H9 (cell line): ENCODE measurements at regions not wholly inside any gene's neighbourhood (a gene's known extent, or its start where the extent isn't known, plus 50 kb on each side); places are given as distances from the start of the nearest gene placed in this dataset.

Experiments
- DNase-seq: peaks from one replicate; pipeline ENCODE4 v3.0.0-alpha.2; 2017
- H2AFZ ChIP-seq: one replicate; pipeline ENCODE4 v1.6.1; 2013; ENCODE audit warnings: mild to moderate bottlenecking, low read length, control low read depth, moderate library complexity
- H2AK5ac ChIP-seq: 2 replicates; pipeline ENCODE4 v1.6.1; 2013; ENCODE audit warnings: low read length, control low read depth, mixed read lengths; ENCODE audit not compliant: insufficient read length
- H2BK120ac ChIP-seq: one replicate; pipeline ENCODE4 v1.6.1; 2013; ENCODE audit warnings: low read depth, mild to moderate bottlenecking, low read length, control low read depth, inconsistent platforms; ENCODE audit not compliant: poor library complexity, severe bottlenecking
- H2BK12ac ChIP-seq: 2 replicates; pipeline ENCODE4 v1.6.1; 2013; ENCODE audit warnings: low read length, control low read depth, mixed read lengths, low read depth; ENCODE audit not compliant: insufficient read length
- H2BK15ac ChIP-seq: 2 replicates; pipeline ENCODE4 v1.6.1; 2013; ENCODE audit warnings: low read depth, low read length, control low read depth
- H2BK20ac ChIP-seq: one replicate; pipeline ENCODE4 v1.6.1; 2013; ENCODE audit warnings: low read depth, mild to moderate bottlenecking, low read length, control low read depth, inconsistent platforms; ENCODE audit not compliant: poor library complexity, severe bottlenecking
- H2BK5ac ChIP-seq: 2 replicates; pipeline ENCODE4 v1.6.1; 2013; ENCODE audit warnings: low read length, control low read depth, mixed read lengths; ENCODE audit not compliant: insufficient read length
- H3K14ac ChIP-seq: 2 replicates; pipeline ENCODE4 v1.6.1; 2013; ENCODE audit warnings: low read length, control low read depth; ENCODE audit not compliant: insufficient read depth
- H3K18ac ChIP-seq: 2 replicates; pipeline ENCODE4 v1.6.1; 2013; ENCODE audit warnings: low read depth, mild to moderate bottlenecking, mixed read lengths, low read length, control low read depth; ENCODE audit not compliant: insufficient read length
- H3K23ac ChIP-seq: 2 replicates; pipeline ENCODE4 v1.6.1; 2013; ENCODE audit warnings: low read length, control low read depth, mixed read lengths, low read depth; ENCODE audit not compliant: insufficient read length
- H3K23me2 ChIP-seq: 2 replicates; pipeline ENCODE4 v1.6.1; 2013; ENCODE audit warnings: low read depth, mild to moderate bottlenecking, mixed read lengths, low read length, control low read depth; ENCODE audit not compliant: insufficient read length, poor library complexity, severe bottlenecking
- H3K27ac ChIP-seq: 2 replicates; pipeline ENCODE4 v1.5.1; 2013; ENCODE audit warnings: low read length, control low read depth, mixed read lengths, low read depth; ENCODE audit not compliant: insufficient read length
- H3K27me3 ChIP-seq: 2 replicates; pipeline ENCODE4 v1.6.1; 2013; ENCODE audit warnings: low read length, control low read depth, inconsistent platforms; ENCODE audit not compliant: insufficient read depth
- H3K4ac ChIP-seq: 2 replicates; pipeline ENCODE4 v1.6.1; 2013; ENCODE audit warnings: low read depth, mild to moderate bottlenecking, control low read depth, inconsistent platforms, low read length, moderate library complexity
- H3K4me1 ChIP-seq: 2 replicates; pipeline ENCODE4 v1.6.1; 2013; ENCODE audit warnings: low read length, control low read depth, inconsistent platforms; ENCODE audit not compliant: insufficient read depth
- H3K4me2 ChIP-seq: 2 replicates; pipeline ENCODE4 v1.6.1; 2013; ENCODE audit warnings: low read length, control low read depth, mixed read lengths; ENCODE audit not compliant: insufficient read length, insufficient read depth
- H3K56ac ChIP-seq: 2 replicates; pipeline ENCODE4 v1.6.1; 2013; ENCODE audit warnings: low read depth, mild to moderate bottlenecking, mixed read lengths, low read length, control low read depth; ENCODE audit not compliant: insufficient read length
- H3K79me1 ChIP-seq: 2 replicates; pipeline ENCODE4 v1.6.1; 2013; ENCODE audit warnings: low read depth, mild to moderate bottlenecking, moderate library complexity, low read length, control low read depth, inconsistent platforms; ENCODE audit not compliant: insufficient read depth, poor library complexity, severe bottlenecking
- H3K79me2 ChIP-seq: 2 replicates; pipeline ENCODE4 v1.6.1; 2013; ENCODE audit warnings: low read length, control low read depth, inconsistent platforms; ENCODE audit not compliant: insufficient read depth
- H3K9ac ChIP-seq: 2 replicates; pipeline ENCODE4 v1.6.1; 2013; ENCODE audit warnings: low read length, control low read depth, mixed read lengths; ENCODE audit not compliant: insufficient read length; ENCODE audit errors: extremely low read depth
- H3K9me3 ChIP-seq: one replicate; pipeline ENCODE4 v1.6.1; 2013; ENCODE audit warnings: low read depth, low read length, inconsistent platforms; ENCODE audit not compliant: control insufficient read depth
- H3T11ph ChIP-seq: one replicate; pipeline ENCODE4 v1.6.1; 2013; ENCODE audit warnings: mild to moderate bottlenecking, low read length, control low read depth, inconsistent platforms
- H4K20me1 ChIP-seq: one replicate; pipeline ENCODE4 v1.6.1; 2013; ENCODE audit not compliant: control insufficient read depth, insufficient read length, insufficient read depth
- H4K5ac ChIP-seq: 2 replicates; pipeline ENCODE4 v1.6.1; 2013; ENCODE audit warnings: low read depth, mild to moderate bottlenecking, mixed read lengths, low read length, control low read depth; ENCODE audit not compliant: insufficient read length
- H4K8ac ChIP-seq: replicated peaks from 2 replicates; pipeline ENCODE4 v1.6.1; 2013; ENCODE audit warnings: low read length, control low read depth, mixed read lengths, low read depth; ENCODE audit not compliant: insufficient read length
- H4K91ac ChIP-seq: 2 replicates; pipeline ENCODE4 v1.6.1; 2013; ENCODE audit warnings: low read depth, mild to moderate bottlenecking, moderate library complexity, mixed read lengths, low read length, control low read depth; ENCODE audit not compliant: insufficient read length
- H3K27ac Mint-ChIP-seq, 3 experiments: 2 replicates in 2 of 3; 3 replicates in 1 of 3; pipeline ENCODE4 v1.8.0; 2020 to 2021; ENCODE audit warnings: mixed read lengths in 3 of 3, mild to moderate bottlenecking in 1 of 3, moderate library complexity in 1 of 3
- H3K27me3 Mint-ChIP-seq: 2 replicates; pipeline ENCODE4 v1.8.0; 2021; ENCODE audit warnings: low read depth, mild to moderate bottlenecking, moderate library complexity, mixed read lengths
- H3K36me3 Mint-ChIP-seq, 3 experiments: 2 replicates in 2 of 3; 3 replicates in 1 of 3; pipeline ENCODE4 v1.8.0; 2020 to 2021; ENCODE audit warnings: low read depth in 3 of 3, mixed read lengths in 3 of 3; ENCODE audit not compliant: insufficient read depth in 1 of 3
- H3K4me1 Mint-ChIP-seq, 2 experiments: 2 replicates each; pipeline ENCODE4 v1.8.0; 2020; ENCODE audit warnings: mixed read lengths in 2 of 2
- H3K4me3 Mint-ChIP-seq, 2 experiments: 2 replicates in 1 of 2; 3 replicates in 1 of 2; pipeline ENCODE4 v1.8.0; 2020 to 2021; ENCODE audit warnings: mild to moderate bottlenecking in 2 of 2, mixed read lengths in 2 of 2, moderate library complexity in 1 of 2
- H3K9me3 Mint-ChIP-seq, 2 experiments: 2 replicates in 1 of 2; 3 replicates in 1 of 2; pipeline ENCODE4 v1.8.0; 2020; ENCODE audit warnings: mild to moderate bottlenecking in 2 of 2, mixed read lengths in 2 of 2, moderate library complexity in 1 of 2
- WGBS: extraction: QIAGEN DNeasy Blood & Tissue Kit; methylation state at CpG from one replicate; pipeline ENCODE4 v1.1.7; 2013; ENCODE audit warnings: missing lambda C conversion rate, low lambda C conversion rate, mixed read lengths; ENCODE audit not compliant: insufficient read length; ENCODE audit errors: extremely low coverage; 5-methylcytosine and 5-hydroxymethylcytosine counted together
- TF ChIP-seq, protein P1 (sequence below): fragments of 200-600 bp; sonication (generic); conservative IDR thresholded peaks from 3 replicates; pipeline ENCODE4 v1.8.0; 2021; ENCODE audit warnings: antibody characterized with exemption, mild to moderate bottlenecking

DNA sequence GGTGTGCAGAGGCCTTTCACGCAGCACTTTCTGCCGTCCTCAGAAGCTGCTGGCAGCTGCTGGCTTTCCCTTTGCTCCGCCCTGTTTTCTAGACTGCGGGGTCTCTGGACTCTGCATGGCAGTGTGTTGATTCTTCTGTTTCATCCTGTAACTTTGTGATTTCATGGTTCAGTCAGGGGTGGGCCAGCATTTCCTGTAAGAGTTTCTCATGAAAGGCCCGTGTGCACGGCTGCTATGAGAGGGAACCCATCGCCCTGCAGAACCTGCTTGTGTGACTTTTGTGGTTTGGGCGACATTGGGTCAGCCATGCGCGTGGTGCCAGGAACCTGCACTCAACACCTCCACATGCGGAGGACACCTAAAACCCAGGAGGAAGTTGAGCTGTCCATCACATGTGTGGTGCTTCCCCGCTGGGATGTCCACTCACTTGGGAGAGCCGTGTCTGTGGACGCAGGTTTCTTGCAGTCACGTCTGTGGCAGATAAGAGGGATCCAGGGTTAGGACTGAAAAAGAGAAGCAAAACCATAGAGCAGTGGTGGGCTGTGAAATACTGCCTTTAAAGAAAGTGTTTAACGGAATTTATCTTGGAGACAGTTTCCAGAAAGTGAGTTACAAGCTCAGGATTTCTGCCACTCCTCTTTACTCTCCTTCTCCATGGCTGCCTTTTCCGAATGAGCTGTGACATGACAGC, 167.3 kb upstream of the ALKAL2 start:
- Histone ChIP-seq H2BK12ac (no peak overlapping the region), H3K9me3 (no peaks in the 10 kb centered on the region), H2AK5ac (no peak overlapping the region), H3K18ac (no peak overlapping the region), H3K79me2 (no peaks in the 10 kb centered on the region), H3K9ac (no peak overlapping the region), H2BK20ac (no peak overlapping the region), H4K5ac (no peak overlapping the region), H2BK15ac (no peak overlapping the region), H3K4ac (no peak overlapping the region), H2AFZ (no peak overlapping the region), H3K4me2 (no peak overlapping the region), H4K91ac (no peak overlapping the region), H3K56ac (no peak overlapping the region), H3K23ac (no peak overlapping the region), H3K4me1 (no peaks in the 10 kb centered on the region), H4K20me1 (no peaks in the 10 kb centered on the region), H2BK5ac (no peak overlapping the region), H2BK120ac (no peak overlapping the region), H3K27ac (no peak overlapping the region), H4K8ac (no peak overlapping the region), H3T11ph (no peak overlapping the region), H3K23me2 (no peaks in the 10 kb centered on the region), H3K14ac (no peak overlapping the region; the same call in 1 of the 2 replicates), H3K79me1 (no peaks in the 10 kb centered on the region), H3K27me3 (no peaks in the 10 kb centered on the region)
- Mint-ChIP-seq H3K4me1 (peaks cover 9 to 13% of the 10 kb centered on the region in 2 experiments), H3K4me3 (no peak overlapping the region), H3K9me3 (peaks cover 0 to 4% of the 10 kb centered on the region in 2 experiments; a peak in 1 of 5 replicates), H3K36me3 (no peaks in the 10 kb centered on the region), H3K27me3 (peaks cover 4% of the 10 kb centered on the region; the same call in 1 of the 2 replicates), H3K27ac (no peak overlapping the region)
- no peak for DNase-seq
- TF ChIP-seq, protein P1, sequence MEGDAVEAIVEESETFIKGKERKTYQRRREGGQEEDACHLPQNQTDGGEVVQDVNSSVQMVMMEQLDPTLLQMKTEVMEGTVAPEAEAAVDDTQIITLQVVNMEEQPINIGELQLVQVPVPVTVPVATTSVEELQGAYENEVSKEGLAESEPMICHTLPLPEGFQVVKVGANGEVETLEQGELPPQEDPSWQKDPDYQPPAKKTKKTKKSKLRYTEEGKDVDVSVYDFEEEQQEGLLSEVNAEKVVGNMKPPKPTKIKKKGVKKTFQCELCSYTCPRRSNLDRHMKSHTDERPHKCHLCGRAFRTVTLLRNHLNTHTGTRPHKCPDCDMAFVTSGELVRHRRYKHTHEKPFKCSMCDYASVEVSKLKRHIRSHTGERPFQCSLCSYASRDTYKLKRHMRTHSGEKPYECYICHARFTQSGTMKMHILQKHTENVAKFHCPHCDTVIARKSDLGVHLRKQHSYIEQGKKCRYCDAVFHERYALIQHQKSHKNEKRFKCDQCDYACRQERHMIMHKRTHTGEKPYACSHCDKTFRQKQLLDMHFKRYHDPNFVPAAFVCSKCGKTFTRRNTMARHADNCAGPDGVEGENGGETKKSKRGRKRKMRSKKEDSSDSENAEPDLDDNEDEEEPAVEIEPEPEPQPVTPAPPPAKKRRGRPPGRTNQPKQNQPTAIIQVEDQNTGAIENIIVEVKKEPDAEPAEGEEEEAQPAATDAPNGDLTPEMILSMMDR, result no peak
- no CpG with 5 or more reads among the region's 17 CpGs for WGBS
